GM19372 (cell line): ENCODE measurements at regions not wholly inside any gene's neighbourhood (a gene's known extent, or its start where the extent isn't known, plus 50 kb on each side); places are given as distances from the start of the nearest gene placed in this dataset.

ENCODE experiments used
- ATAC-seq: cut with Tn5 transposase; IDR thresholded peaks from one replicate; pipeline ENCODE4 v1.9.1; 2021; ENCODE audit warnings: mild to moderate bottlenecking, low read depth, moderate library complexity; ENCODE audit not compliant: unreplicated experiment

DNA sequence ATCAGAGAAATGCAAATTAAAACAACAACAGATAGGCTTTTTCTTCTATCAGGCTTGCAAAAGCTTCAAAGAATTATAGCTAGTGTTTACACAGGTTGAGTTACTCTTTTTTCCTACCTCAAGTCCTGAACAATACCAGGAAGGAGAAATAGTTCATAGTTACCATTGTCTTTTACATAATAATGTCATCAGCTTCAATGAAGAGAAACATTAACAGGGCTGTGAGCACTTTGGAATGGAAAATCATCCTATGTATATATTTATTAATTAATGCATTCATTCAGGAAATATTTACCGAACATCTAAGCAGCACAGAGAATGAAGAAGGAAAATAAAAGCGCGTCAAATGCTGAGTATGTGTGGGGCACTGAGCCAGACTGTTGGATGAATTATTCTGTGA is 197.3 kb downstream of the ZBTB18 start:
- no peak for ATAC-seq

DNA sequence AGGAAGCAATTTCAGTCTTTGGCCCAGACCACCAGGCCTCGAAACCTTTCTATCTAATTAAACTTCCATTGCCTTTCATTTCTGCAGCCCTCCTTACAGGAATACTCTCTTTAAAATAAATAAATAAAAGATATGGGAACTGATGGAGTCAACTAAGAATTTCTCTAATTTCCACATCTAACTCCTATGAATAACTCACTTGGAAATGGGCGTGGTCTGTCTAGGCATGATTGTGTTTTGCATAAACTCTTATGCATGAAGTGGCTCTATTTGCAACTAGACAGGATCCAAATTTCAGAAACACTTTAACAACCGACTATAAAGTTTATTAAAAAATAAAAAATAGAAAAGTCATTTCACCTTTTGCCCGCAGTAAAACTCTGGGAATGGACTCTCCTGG is 199.5 kb downstream of the ADSS2 start:
- ATAC-seq = no peak

DNA sequence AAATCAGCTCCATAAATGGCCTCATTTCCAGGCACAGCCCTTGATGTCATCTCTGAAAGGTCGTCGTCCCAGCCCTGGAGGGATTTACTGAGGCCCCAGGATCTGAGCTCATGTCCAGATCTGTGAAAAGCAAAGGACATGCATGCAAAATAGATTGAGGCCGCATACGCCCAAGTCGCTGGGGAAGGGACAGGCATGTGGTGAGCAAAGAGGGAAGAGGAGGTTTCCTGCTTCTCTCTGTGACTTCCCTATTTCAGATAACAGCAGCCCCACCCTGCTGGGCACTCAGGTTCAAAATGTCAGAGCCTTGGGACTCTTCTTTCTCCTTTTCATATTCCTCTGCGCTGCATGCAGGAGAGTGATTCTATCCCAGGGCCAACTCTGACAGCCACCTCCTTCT is 197.2 kb downstream of the ADSS2 start:
- peak; percentile 61 for ATAC-seq

DNA sequence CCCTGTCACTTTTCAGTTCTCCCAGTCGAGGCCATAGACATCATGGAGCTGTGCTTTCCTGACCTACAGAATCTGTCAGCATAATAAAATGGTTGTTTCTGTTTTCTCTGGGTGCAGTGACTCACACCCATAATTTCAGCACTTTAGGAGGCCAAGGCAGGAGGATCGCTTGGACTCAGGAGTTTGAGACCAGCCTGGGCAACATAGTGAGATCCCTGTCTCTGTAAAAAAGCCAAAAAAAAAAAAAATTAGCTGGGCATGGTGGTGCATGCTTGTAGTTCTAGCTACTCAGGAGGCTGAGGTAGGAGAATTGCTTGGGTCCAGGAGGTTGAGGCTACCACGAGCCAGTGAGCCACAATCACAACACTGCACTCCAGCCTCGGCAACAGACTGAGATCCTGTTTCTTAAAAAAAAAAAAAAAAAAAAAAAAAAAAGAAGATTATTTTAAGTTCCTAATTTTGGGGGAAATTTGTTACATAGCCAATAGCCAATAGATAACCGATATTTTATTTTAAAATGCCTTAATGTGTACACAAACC is 196.2 kb downstream of the ADSS2 start:
- no peak for ATAC-seq

DNA sequence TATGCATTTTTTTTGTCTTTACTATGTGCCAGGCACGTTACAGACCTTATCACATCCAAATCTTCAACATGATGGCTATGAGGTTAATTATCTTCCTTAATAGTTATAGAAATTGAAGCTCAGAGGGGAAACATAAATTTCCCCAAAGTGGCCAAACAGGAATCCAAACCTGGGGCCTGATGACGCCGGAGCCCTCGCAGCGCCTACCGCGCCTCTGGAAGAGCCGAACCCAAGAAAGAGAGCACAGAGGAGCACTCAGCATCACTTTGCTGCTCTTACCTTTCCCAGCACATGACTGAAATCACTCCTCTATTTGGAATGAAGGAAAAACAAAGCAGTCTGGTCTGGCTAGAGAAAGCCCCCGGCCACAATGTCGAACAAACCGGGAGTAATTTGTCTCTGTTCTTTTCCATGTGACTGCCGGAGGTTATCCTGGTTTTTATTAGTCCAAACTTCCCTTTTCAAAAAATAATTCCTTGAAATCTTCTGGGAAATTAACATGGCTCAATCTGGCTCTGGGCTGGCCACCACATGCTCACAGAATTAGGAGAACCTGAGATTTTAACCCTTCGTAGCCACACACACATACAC is 195.5 kb downstream of the ADSS2 start:
- no peak for ATAC-seq

DNA sequence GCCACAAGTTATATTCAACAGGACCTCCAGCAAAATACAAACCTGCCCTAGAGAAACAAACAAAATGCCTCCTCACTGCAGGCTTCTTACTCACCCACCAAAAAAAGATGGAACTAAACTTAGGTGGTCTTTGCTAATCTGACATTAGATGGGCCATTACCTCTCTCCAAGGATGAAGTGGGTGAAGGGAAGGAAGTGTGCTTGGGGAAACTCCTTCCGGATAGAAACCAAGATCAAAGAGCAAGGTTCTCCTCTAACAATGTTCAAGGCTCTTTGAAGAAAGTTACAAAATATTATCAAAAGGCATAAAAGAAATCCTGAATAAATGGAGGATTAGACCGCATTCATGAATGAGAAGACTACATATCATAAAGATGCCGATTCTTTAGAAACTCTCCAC is 187.5 kb downstream of the ADSS2 start:
- no peak for ATAC-seq

DNA sequence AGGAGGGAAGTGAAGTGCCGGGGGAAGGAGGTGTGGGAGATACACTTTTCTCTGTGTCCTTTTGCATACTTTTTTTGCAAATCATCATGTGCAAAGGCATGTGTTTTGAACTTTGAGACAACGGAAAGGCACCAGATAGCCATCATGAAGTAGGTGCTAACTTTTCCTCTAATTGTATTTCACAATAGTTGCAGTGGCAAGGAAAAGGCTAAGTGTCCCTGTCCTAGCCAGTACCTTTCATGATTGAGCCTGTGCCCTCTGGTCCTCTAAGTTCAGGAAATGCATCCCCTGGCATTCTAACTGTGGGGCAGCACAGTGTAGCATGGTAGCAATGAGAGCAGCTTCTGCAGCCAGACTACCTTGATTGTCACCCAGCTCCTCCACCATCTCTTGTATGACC is 186.2 kb downstream of the ADSS2 start:
- ATAC-seq = no peak

DNA sequence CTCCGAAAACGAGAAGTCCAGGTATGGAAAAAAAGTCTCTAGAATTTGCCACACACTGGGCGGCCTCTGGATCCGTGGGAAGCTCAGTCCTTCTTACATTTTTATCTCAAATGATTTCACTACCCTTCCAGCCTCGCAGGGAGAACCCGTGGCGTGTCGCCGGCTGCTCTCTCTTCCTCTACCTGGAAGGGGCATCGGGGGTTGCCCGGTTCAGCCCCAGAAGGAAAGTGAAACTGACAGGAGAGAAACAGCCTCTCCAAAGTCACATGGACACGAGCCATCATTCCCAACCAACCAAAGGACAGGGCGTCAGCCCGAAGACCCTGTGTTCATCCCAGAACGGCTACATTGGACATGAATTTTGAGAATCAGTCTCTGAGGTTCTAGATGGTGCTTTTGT is 182.5 kb downstream of the ADSS2 start:
- ATAC-seq = no peak

DNA sequence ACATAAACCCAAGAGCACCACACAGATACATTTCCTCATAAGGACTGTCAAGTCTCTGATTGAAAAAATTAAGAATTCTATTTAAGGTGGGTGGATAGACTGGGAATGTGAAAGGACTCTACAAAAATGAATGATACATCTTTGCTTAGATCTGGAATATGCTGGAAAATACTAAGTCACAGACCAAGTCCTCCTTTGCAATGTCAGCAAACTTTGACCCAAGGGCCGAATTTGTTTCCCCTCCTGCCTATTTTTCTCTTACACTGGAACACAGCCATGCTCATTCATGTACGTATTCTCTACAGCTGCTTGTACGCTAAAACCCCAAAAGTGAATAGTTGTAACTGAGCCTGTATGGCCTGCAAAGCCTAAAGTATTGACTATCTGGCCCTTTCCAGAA is 180.7 kb downstream of the ADSS2 start:
- ATAC-seq = no peak

DNA sequence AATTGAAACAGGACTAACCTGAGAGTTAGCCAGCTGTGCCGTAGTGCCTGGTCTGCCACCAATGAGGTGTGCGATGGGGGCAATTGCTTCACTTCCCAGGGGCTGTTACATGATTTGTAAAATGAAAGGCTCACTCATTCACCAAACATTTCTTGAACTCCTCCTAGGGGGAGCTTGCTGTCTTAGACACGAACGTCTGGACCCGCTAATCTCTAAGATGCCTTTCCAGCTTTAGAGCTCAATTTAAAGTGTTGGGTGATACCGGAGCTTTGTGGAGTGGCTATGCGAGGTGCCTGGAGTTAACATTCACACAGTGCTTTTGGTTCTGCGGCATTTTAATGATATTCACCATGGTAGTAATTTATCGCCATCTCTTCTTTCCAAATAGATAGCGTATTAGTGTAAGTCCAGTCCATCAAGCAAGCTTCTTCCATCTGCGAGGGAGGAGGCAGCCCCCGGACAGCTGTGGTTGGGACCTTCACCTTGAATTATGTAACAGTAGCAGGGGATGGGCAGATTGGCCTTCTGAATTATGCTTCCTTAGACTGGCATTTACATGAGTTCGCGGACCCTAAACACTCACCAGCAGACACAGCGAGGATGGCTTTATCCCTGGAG is 179.9 kb downstream of the ADSS2 start:
- ATAC-seq = no peak

DNA sequence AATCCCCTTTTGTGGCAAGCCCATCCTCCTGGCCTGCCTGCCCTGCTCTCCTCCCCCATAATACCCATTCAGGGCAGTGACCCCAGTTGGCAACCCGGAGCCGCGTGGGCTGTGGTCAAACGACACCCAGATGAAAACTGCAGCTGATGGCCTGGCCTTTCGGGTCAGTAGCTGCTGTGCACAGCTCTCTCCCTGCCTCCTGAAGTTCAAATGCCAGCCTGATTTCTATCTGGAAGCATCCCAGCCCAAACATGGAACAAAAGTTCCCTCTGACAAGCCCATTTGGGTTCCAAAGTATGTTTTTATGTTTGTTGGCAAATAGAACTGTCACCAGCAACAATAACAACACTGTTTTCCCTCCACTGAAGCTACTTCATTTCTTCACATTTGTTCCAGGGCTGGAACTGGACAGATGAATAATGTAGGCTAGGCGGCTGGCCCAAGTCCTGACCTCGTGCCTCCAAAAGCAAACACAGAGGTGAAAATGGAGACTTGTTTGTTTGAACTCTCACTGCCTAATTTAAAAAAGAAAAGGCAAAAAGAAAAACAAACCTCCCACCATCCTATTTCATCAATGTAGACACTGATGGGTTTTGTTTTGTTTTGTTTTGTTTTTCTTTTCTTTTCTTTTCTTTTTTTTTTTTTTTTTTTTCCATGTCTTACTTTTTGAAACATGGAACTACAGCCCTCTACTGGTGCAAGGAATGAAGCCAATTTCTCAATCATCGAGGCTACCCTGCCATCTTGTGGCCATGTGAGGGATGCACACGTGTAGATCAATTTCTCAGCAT is 179.0 kb downstream of the ADSS2 start:
- ATAC-seq = no peak

DNA sequence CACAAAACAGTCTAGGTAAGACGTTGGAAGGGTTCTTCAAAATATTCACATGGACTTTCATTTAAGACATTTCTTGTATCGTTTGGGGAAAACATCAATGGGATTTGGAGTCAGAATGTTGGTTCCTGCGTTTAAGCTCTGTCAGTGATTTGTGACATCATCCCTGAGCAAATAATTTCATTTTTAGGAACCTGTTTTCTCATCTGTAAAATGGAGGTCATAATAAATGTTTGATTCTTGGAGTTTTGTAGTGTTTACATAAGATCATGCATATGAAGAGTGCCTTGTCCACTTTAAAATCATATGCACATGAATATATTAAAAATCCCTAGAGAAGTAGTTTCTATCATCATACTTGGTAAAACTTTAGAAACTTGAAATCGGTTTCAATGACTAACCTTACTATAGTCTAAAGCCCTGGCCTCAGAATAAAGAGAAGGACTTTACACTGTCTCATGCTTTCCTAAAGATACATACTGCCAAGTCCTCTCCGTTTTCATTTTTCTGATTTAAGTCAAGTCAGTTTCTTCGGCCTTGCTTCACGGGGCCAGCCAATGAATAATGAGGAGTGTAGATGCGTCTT is 178.4 kb downstream of the ADSS2 start:
- no peak for ATAC-seq

DNA sequence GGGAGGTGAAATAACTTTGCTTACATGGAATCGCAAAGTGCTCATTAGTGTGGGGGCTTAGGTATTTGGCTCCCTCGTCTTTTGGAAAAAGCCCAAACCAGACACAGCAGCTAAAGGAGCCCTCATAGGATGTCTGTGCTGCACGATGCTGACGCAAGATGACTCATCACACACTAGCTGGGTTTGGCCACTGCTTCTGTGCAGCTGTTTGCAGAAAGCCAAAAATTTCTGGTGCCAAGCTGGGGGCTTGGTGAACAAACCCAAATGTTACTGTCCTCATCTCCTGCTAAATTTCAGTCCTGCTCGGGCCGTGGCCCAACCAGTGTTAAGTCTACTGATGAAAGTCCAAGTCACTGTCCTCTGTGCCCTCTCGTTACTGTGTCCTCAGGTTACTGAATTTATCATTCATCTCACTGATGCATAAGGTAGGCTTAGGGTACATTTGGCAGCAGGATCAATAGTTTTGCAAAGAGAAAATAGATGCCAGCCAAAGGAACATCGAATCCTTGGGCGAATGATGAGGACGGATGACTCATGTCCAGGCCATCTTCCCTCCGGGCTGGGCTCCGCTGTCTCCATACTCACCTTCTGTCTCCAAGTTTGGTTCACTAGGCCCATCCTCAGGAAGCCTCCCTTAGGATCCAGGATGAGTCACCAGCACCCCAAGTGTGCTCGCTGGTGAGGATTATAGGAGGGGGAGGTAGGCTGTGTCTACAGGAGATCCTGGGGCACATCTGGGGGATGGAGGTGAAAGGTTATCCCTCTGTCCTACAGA is 177.7 kb downstream of the ADSS2 start:
- no peak for ATAC-seq

DNA sequence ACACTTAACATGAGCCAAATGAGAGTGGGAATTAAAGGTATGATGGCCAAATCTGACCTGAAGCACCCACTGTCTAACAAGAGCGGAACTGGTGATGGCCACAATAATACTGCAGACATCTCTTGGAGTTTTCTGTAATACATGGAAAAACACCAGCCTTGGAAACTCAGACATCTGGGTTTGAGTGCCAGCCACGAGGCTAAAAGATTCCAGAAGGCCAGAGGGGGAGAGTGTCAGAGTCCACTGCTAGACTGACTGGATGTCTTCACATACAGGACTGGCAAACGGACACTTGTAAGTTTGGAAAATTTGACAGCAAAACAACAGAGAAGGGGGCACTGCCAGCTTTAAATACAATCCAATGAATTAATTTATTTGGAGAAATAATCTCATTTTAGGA is 175.1 kb downstream of the ADSS2 start:
- ATAC-seq = no peak

DNA sequence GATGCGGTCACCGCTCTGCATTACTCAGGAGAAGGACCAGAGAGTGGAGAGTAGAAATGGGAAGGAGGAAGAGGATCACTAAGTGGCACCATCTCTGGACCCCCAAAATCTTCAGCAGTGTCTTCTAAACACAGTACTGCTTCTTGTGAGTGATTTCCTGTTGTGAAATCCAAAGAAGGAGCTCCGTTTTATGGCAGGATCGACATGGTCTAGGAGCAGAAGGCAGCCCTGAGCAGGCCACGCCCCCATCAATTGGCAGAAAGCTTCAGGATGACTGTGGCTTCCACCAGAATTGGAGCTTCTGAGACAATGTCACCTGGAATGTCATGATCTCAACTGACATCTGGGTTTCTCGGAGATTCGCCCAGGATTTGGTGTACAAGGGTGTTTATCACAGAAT is 171.5 kb downstream of the ADSS2 start:
- ATAC-seq = no peak

DNA sequence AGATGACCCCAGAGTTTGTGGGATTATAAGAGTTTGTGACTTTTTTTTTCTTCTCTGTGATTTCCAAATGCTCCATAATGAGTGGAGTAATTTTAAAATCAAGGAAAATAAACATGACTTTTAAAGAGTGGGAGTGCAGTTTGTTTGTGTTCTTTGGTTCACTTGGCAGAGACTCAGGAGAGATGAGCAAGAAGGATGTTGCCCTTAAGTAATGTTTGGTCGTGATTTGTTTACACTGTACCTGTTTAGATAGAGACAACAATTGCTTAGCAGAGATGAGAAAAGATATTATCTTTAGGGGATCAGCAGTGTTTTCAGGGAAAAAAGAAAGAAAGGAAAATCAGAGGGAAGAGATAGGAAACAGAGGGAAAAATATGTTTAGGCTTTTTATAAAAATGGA is 170.8 kb downstream of the ADSS2 start:
- no peak for ATAC-seq

DNA sequence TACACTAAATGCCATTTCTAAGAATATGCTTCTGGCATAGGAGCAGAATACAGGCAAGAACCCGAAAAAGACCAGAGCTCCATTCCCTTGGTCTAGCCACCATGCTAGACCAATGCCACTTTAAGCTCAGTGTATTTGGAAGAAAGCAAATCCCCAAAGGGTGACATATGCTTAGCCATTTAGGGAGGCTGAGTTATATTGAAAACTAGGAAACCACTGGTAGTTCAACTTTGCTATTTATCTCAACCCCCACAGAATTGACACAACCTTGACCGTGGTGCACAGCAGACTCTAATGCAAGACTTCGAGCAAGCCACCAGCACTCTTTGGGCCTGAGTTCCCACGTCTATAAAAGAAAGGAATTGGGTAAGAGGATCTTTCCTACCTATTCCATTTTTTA is 167.9 kb downstream of the ADSS2 start:
- no peak for ATAC-seq

DNA sequence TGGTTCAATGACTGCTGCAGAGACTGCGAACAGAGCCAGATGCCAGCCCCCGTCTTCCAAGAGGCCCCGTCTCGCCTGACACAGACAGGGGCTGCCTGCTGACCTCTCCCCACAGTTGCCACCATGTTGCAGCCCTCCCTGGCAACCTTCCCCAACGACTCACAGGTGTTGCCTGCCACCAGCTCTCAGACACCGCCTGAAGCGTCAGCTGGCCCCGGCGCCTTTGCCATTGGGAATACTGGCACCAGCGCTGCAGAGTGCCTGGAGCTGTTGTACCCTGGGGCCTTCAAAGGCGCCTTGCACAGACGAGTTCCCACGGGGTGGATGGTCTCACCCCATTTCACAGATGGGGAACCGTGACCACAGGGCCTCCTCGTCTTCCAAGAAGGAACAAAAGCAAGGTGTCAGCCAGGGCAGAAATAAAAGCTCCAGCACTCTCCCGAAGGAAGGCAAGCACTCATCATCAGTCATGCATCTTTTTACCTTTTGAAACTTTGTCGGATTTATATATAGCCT is 167.0 kb downstream of the ADSS2 start:
- no peak for ATAC-seq

DNA sequence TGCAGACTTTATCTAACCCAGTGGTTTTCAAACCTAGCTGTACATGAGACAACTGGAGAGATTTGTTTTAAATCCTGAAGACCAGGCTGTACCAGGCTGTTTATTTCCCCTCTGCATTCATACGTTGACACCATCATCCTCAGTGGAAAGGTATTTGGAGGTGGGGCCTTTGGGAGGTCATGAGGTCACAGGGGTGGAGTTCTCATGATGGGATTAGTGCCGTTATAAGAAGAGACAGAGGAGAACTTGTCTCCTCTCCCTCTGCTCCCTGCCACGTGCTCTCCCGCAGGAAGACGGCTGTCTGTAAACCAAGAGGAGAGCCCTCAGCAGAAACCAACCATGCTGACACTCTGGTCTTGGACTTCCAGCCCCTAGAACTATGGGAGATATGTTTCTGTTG is 165.4 kb downstream of the ADSS2 start:
- ATAC-seq = no peak

DNA sequence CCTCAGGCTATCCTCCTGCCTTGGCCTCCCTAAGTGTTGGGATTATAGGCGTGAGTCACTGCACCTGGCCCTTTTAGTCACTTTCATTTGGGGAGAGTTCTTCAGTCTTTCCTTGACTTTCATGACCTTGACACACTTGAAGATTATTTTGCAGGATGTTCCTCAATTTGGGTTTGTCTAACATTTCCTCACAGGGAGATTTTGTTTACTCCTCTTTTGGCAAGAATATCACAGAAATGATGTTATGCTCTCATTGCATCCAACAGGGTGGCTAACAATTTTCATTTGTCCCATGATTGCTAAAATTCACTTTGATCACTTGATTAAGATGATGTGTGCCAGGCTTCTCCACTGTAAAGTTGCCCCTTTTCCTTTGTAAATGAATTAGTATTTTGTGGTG is 164.0 kb downstream of the ADSS2 start:
- no peak for ATAC-seq
